Activated T-cell treated with anti-CD3 and anti-CD28 coated beads, Interleukin-2, amount 50 U/mL, for 48 hours (primary cell): ENCODE measurements at regions not wholly inside any gene's neighbourhood (a gene's known extent, or its start where the extent isn't known, plus 50 kb on each side); places are given as distances from the start of the nearest gene placed in this dataset.

Experiments used
- DNase-seq, 2 experiments: peaks; one replicate each; pipeline ENCODE4 v3.0.0-alpha.2; 2020

GRCh38 chr1:195501118-195501517 is 1107.1 kb downstream of the KCNT2 start:
- no peak for DNase-seq

GRCh38 chr1:195495720-195496635 is 1112.3 kb downstream of the KCNT2 start:
- DNase-seq, result no peak

- no peak for DNase-seq
These were observed 1126.1 kb downstream of the KCNT2 start for GRCh38 chr1:195482137-195482536.

- DNase-seq, result no peak
These were observed 1126.9 kb downstream of the KCNT2 start for GRCh38 chr1:195481293-195481692.

GRCh38 chr1:195475568-195475967 is 1132.7 kb downstream of the KCNT2 start:
- DNase-seq, result no peak

- no peak for DNase-seq
These were observed 1135.9 kb downstream of the KCNT2 start for GRCh38 chr1:195472291-195472690.

GRCh38 chr1:195466639-195467038 is 1141.6 kb downstream of the KCNT2 start:
- DNase-seq, result no peak

- DNase-seq, result no peak
These were observed 1145.6 kb downstream of the KCNT2 start for GRCh38 chr1:195462646-195463045.

GRCh38 chr1:195462152-195462551 is 1146.1 kb downstream of the KCNT2 start:
- DNase-seq, result no peak

- no peak for DNase-seq
These were observed 1149.9 kb downstream of the KCNT2 start for GRCh38 chr1:195458365-195458764.

- DNase-seq, result no peak
These were observed 1157.4 kb downstream of the KCNT2 start for GRCh38 chr1:195450794-195451193.

- DNase-seq, result no peak
These were observed 1168.6 kb downstream of the KCNT2 start for GRCh38 chr1:195439661-195440060.

- DNase-seq, result no peak
These were observed 1173.6 kb downstream of the KCNT2 start for GRCh38 chr1:195434566-195435203.

- DNase-seq, result no peak
These were observed 1177.4 kb downstream of the KCNT2 start for GRCh38 chr1:195430826-195431225.

GRCh38 chr1:195428927-195429326 is 1179.3 kb downstream of the KCNT2 start:
- no peak for DNase-seq

GRCh38 chr1:195415584-195415983 is 1192.7 kb downstream of the KCNT2 start:
- no peak for DNase-seq

- DNase-seq, result no peak
These were observed 1213.7 kb downstream of the KCNT2 start for GRCh38 chr1:195394567-195394966.

GRCh38 chr1:195376190-195376589 is 1232.0 kb downstream of the KCNT2 start:
- no peak for DNase-seq

GRCh38 chr1:195373856-195374255 is 1234.4 kb downstream of the KCNT2 start:
- DNase-seq, result no peak

- no peak for DNase-seq
These were observed 1263.1 kb downstream of the KCNT2 start for GRCh38 chr1:195345149-195345548.

- no peak for DNase-seq
These were observed 1270.6 kb downstream of the KCNT2 start for GRCh38 chr1:195337646-195338045.

GRCh38 chr1:195336812-195337211 is 1271.4 kb downstream of the KCNT2 start:
- no peak for DNase-seq

GRCh38 chr1:195335541-195335940 is 1272.7 kb downstream of the KCNT2 start:
- DNase-seq, result no peak

GRCh38 chr1:195332102-195332501 is 1276.1 kb downstream of the KCNT2 start:
- DNase-seq, result no peak
